SU-DHL-6 (cell line): ENCODE measurements at regions not wholly inside any gene's neighbourhood (a gene's known extent, or its start where the extent isn't known, plus 50 kb on each side); places are given as distances from the start of the nearest gene placed in this dataset.

ENCODE experiments used
- H2AFZ ChIP-seq: fragments of 200-600 bp; sonication (generic); 2 replicates; pipeline ENCODE4 v1.6.1; 2014; ENCODE audit warnings: low read depth, mild to moderate bottlenecking, moderate library complexity, mixed read lengths, antibody characterized with exemption, low read length; ENCODE audit not compliant: severe bottlenecking
- H3F3A ChIP-seq: fragments of 200-600 bp; shearing (Covaris generic); 2 replicates; pipeline ENCODE4 v1.6.0; 2016; ENCODE audit warnings: antibody characterized with exemption, mild to moderate bottlenecking; ENCODE audit not compliant: insufficient read depth
- H3K27ac ChIP-seq: fragments of 200-600 bp; sonication (generic); 2 replicates; pipeline ENCODE4 v1.5.1; 2016; ENCODE audit warnings: low read depth, mild to moderate bottlenecking, low read length, moderate library complexity, mixed read lengths
- H3K27me3 ChIP-seq: fragments of 200-600 bp; sonication (generic), shearing (Covaris generic); 2 replicates; pipeline ENCODE4 v1.6.0; 2014; ENCODE audit warnings: mild to moderate bottlenecking, low read length
- H3K36me3 ChIP-seq: fragments of 200-600 bp; sonication (generic); 2 replicates; pipeline ENCODE4 v1.6.1; 2014; ENCODE audit warnings: mild to moderate bottlenecking, low read length, mixed read lengths
- H3K4me2 ChIP-seq: fragments of 300-600, 200-600 bp; shearing (Covaris generic), sonication (generic); 2 replicates; pipeline ENCODE4 v1.6.0; 2014; ENCODE audit warnings: low read length, low read depth, mild to moderate bottlenecking; ENCODE audit not compliant: poor library complexity, severe bottlenecking
- H3K4me3 ChIP-seq: fragments of 200-600 bp; sonication (generic); 2 replicates; pipeline ENCODE4 v1.5.1; 2014; ENCODE audit warnings: antibody characterized with exemption, low read length, mild to moderate bottlenecking, mixed read lengths; ENCODE audit not compliant: insufficient read depth, poor library complexity, severe bottlenecking
- H3K79me2 ChIP-seq: fragments of 200-600 bp; sonication (generic); 2 replicates; pipeline ENCODE4 v1.6.1; 2014; ENCODE audit warnings: mild to moderate bottlenecking, low read length, moderate library complexity; ENCODE audit not compliant: insufficient read depth
- H3K9ac ChIP-seq: fragments of 200-600 bp; sonication (generic); 2 replicates; pipeline ENCODE4 v1.7.0; 2014; ENCODE audit warnings: mild to moderate bottlenecking, low read length
- H3K9me2 ChIP-seq: fragments of 200-600 bp; sonication (generic); replicated peaks from 2 replicates; pipeline ENCODE4 v1.6.1; 2014; ENCODE audit warnings: low read length; ENCODE audit not compliant: insufficient read depth
- H3K9me3 ChIP-seq: fragments of 200-600 bp; sonication (generic); 2 replicates; pipeline ENCODE4 v1.6.1; 2014; ENCODE audit warnings: low read length, mixed read lengths; ENCODE audit not compliant: insufficient read depth
- H4K20me1 ChIP-seq: fragments of 200-600 bp; sonication (generic); 2 replicates; pipeline ENCODE4 v1.6.1; 2014; ENCODE audit warnings: low read depth, mild to moderate bottlenecking, antibody characterized with exemption, low read length, moderate library complexity, mixed read lengths
- CTCF ChIP-seq: fragments of 200-600 bp; sonication (generic); IDR thresholded peaks from one replicate; pipeline ENCODE4 v1.5.1; 2017; ENCODE audit warnings: antibody characterized with exemption, mild to moderate bottlenecking, low read length, moderate library complexity; ENCODE audit not compliant: insufficient read depth, poor library complexity, severe bottlenecking
- EZH2phosphoT487 ChIP-seq: fragments of 200-600 bp; sonication (generic), shearing (Covaris generic); conservative IDR thresholded peaks from 2 replicates; pipeline ENCODE4 v1.6.1; 2018; ENCODE audit warnings: mild to moderate bottlenecking, antibody characterized with exemption, low read length, moderate library complexity, mixed read lengths

GRCh38 chr15:60121845-60122244, 117.7 kb downstream of the FOXB1 start:
- no peak overlapping the region for H3K9ac ChIP-seq
- H3K9me3 ChIP-seq: no peaks in the 10 kb centered on the region
- H4K20me1 ChIP-seq: no peaks in the 10 kb centered on the region
- no peak overlapping the region for H2AFZ ChIP-seq
- no peaks in the 10 kb centered on the region for H3K27me3 ChIP-seq
- no peaks in the 10 kb centered on the region for H3K36me3 ChIP-seq
- no peak overlapping the region for H3K4me3 ChIP-seq
- no peak overlapping the region for H3K27ac ChIP-seq
- no peaks in the 10 kb centered on the region for H3K79me2 ChIP-seq
- no peak for TF ChIP-seq CTCF
- no peak for TF ChIP-seq EZH2phosphoT487
- H3K4me2 ChIP-seq: no peak overlapping the region
- no peaks in the 10 kb centered on the region for H3K9me2 ChIP-seq
- H3F3A ChIP-seq: no peaks in the 10 kb centered on the region

GRCh38 chr15:60122691-60123090, 118.6 kb downstream of the FOXB1 start:
- Histone ChIP-seq H3K36me3 (no peaks in the 10 kb centered on the region), H3K4me2 (no peak overlapping the region), H3K79me2 (no peaks in the 10 kb centered on the region), H3K9me2 (no peaks in the 10 kb centered on the region), H3K27ac (no peak overlapping the region), H4K20me1 (no peaks in the 10 kb centered on the region), H3K9ac (no peak overlapping the region), H3K9me3 (no peaks in the 10 kb centered on the region), H2AFZ (no peak overlapping the region), H3K4me3 (no peak overlapping the region), H3K27me3 (no peaks in the 10 kb centered on the region), H3F3A (no peaks in the 10 kb centered on the region)
- TF ChIP-seq CTCF (no peak), EZH2phosphoT487 (no peak)

- Histone ChIP-seq H3K27ac (no peak overlapping the region), H3F3A (no peaks in the 10 kb centered on the region), H4K20me1 (no peaks in the 10 kb centered on the region), H3K4me3 (no peak overlapping the region), H3K36me3 (no peaks in the 10 kb centered on the region), H2AFZ (no peak overlapping the region), H3K9me2 (no peaks in the 10 kb centered on the region), H3K79me2 (no peaks in the 10 kb centered on the region), H3K27me3 (no peaks in the 10 kb centered on the region), H3K4me2 (no peak overlapping the region), H3K9me3 (no peaks in the 10 kb centered on the region), H3K9ac (no peak overlapping the region)
- no peak for TF ChIP-seq EZH2phosphoT487
- TF ChIP-seq CTCF: no peak
Measured at GRCh38 chr15:60124460-60125070, 120.5 kb downstream of the FOXB1 start.

GRCh38 chr15:60125334-60125733, 121.2 kb downstream of the FOXB1 start:
- no peaks in the 10 kb centered on the region for H3F3A ChIP-seq
- H3K9ac ChIP-seq: no peak overlapping the region
- H3K9me2 ChIP-seq: no peaks in the 10 kb centered on the region
- H3K27ac ChIP-seq: no peak overlapping the region
- TF ChIP-seq EZH2phosphoT487 (no peak), CTCF (no peak)
- H3K36me3 ChIP-seq: no peaks in the 10 kb centered on the region
- H3K9me3 ChIP-seq: no peaks in the 10 kb centered on the region
- H2AFZ ChIP-seq: no peak overlapping the region
- no peaks in the 10 kb centered on the region for H3K27me3 ChIP-seq
- H3K79me2 ChIP-seq: no peaks in the 10 kb centered on the region
- no peak overlapping the region for H3K4me3 ChIP-seq
- no peak overlapping the region for H3K4me2 ChIP-seq
- H4K20me1 ChIP-seq: no peaks in the 10 kb centered on the region
